ENCODE measurements at regions not wholly inside any gene's neighbourhood (a gene's known extent, or its start where the extent isn't known, plus 50 kb on each side); places are given as distances from the start of the nearest gene placed in this dataset.

DNA sequence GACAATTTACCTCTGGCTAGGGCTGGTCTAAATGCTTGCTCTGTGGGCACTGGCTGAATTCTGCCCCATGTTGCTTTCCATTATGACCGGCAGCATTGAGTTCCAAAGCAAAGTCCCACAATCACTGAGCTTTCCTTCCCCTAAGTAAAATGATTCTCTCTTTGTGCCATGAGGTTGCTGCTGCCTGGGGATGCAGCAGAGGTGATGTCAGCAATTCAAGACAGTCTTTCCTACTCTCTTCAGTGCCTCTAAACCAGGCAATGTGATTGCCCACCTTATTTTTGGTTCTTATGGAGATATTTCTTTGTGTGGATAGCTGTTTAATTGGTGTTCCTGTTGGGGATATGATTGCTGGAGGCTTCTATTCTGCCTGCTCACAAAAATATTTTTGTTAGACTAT is 1043.9 kb upstream of the EPHA7 start:
- Histone ChIP-seq H3K27me3 (replicated peaks in 2 of 5; ENCODE audit: control insufficient read depth in 4 of 5, insufficient read depth in 5 of 5, low read length in 4 of 5) (no peaks in the 10 kb centered on the region), H3K27ac (ENCODE audit: insufficient read depth in 1 of 2, low read depth in 1 of 2, low read length in 2 of 2, poor library complexity in 1 of 2, severe bottlenecking in 2 of 2) (no peak overlapping the region), H3K36me3 (ENCODE audit: control insufficient read depth in 4 of 4, insufficient read depth in 4 of 4, low read length in 3 of 4) (no peaks in the 10 kb centered on the region), H3K4me1 (ENCODE audit: control extremely low read depth in 1 of 4, control insufficient read depth in 4 of 4, insufficient read depth in 4 of 4, low read length in 3 of 4) (no peaks in the 10 kb centered on the region), H3K4me3 (ENCODE audit: control insufficient read depth in 1 of 7, extremely low read depth in 1 of 7, insufficient read depth in 4 of 7, low read depth in 2 of 7, low read length in 6 of 7) (no peak overlapping the region), H3K9me3 (ENCODE audit: control extremely low read depth in 1 of 5, control insufficient read depth in 4 of 5, insufficient read depth in 2 of 5, low read depth in 1 of 5, low read length in 4 of 5) (no peaks in the 10 kb centered on the region)
- DNase-seq: no peak
- 100% methylated on average over 1 of the region's 1 CpG for WGBS (ENCODE audit: insufficient coverage)
- CTCF ChIA-PET: no interaction called here
- POLR2A ChIA-PET: no interaction called here

DNA sequence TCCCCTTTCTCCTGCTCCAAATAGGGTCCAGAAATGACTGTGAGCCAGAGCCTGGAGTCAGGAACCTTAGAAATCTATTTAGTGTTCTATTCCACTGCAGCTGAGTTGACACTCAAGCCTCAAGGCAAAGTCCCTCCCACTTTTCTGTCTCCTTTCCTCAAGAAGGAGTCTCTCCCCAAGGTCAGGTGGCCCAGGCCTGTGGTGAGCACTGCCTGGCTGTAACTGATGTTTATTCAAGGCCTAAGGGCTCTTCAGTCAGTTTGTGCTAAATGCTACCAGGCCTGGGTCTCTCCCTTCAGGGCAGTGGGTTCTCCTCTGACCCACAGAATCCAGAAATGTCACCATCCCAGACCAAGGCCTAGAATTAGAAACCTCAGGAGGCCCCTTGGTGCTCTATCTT is 1042.9 kb upstream of the EPHA7 start:
- Histone ChIP-seq H3K4me1 (ENCODE audit: control extremely low read depth in 1 of 4, control insufficient read depth in 4 of 4, insufficient read depth in 4 of 4, low read length in 3 of 4) (no peaks in the 10 kb centered on the region), H3K36me3 (ENCODE audit: control insufficient read depth in 4 of 4, insufficient read depth in 4 of 4, low read length in 3 of 4) (no peaks in the 10 kb centered on the region), H3K27ac (ENCODE audit: insufficient read depth in 1 of 2, low read depth in 1 of 2, low read length in 2 of 2, poor library complexity in 1 of 2, severe bottlenecking in 2 of 2) (no peak overlapping the region), H3K9me3 (ENCODE audit: control extremely low read depth in 1 of 5, control insufficient read depth in 4 of 5, insufficient read depth in 2 of 5, low read depth in 1 of 5, low read length in 4 of 5) (no peaks in the 10 kb centered on the region), H3K4me3 (ENCODE audit: control insufficient read depth in 1 of 7, extremely low read depth in 1 of 7, insufficient read depth in 4 of 7, low read depth in 2 of 7, low read length in 6 of 7) (no peak overlapping the region), H3K27me3 (replicated peaks in 2 of 5; ENCODE audit: control insufficient read depth in 4 of 5, insufficient read depth in 5 of 5, low read length in 4 of 5) (no peaks in the 10 kb centered on the region)
- ChIA-PET POLR2A (no interaction called here), CTCF (no interaction called here)
- no peak for DNase-seq

DNA sequence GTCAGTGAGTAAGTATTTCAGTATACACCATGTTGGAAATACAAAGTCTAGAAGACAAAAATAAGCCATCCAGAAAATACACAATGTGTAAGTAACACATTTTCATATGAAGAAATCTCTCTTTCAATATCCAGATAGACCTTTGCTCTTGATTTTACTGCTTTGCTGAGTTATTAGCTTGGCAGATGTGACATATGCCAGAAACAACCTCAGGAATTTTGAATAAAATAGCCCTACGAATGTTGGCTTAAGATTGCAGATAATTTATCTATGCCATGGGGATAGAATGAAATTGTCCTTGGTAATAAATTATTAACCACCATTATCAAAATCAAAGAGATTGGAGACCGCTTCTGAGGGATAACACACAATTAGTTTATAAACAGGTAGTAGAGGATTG is 1036.9 kb upstream of the EPHA7 start:
- Histone ChIP-seq H3K27ac (ENCODE audit: insufficient read depth in 1 of 2, low read depth in 1 of 2, low read length in 2 of 2, poor library complexity in 1 of 2, severe bottlenecking in 2 of 2) (no peak overlapping the region), H3K9me3 (ENCODE audit: control extremely low read depth in 1 of 5, control insufficient read depth in 4 of 5, insufficient read depth in 2 of 5, low read depth in 1 of 5, low read length in 4 of 5) (no peaks in the 10 kb centered on the region), H3K4me3 (ENCODE audit: control insufficient read depth in 1 of 7, extremely low read depth in 1 of 7, insufficient read depth in 4 of 7, low read depth in 2 of 7, low read length in 6 of 7) (no peak overlapping the region), H3K27me3 (replicated peaks in 2 of 5; ENCODE audit: control insufficient read depth in 4 of 5, insufficient read depth in 5 of 5, low read length in 4 of 5) (no peaks in the 10 kb centered on the region), H3K36me3 (ENCODE audit: control insufficient read depth in 4 of 4, insufficient read depth in 4 of 4, low read length in 3 of 4) (no peaks in the 10 kb centered on the region), H3K4me1 (ENCODE audit: control extremely low read depth in 1 of 4, control insufficient read depth in 4 of 4, insufficient read depth in 4 of 4, low read length in 3 of 4) (no peaks in the 10 kb centered on the region)
- DNase-seq: no peak
- ChIA-PET CTCF (no interaction called here), POLR2A (no interaction called here)
- no CpG with 5 or more reads among the region's 2 CpGs for WGBS (ENCODE audit: insufficient coverage)

DNA sequence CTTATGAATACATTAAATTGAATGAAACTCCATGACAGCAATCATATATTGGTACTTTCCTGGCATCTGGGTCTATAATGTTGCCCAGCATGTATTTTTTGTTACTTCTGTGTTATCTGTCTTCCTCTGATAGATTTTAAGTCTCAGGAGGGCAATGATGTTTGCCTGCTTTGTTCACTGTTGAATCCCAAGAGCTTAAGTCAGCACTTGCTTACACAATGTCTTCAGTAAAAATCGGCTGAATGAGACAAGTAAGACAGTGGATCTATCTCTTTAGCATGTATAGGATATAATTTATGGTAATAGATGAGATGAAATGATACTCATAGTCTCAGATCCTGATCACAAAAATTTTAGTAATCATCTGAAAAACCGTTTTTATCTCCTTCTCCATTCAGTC is 1034.9 kb upstream of the EPHA7 start:
- WGBS (ENCODE audit: insufficient coverage): no CpG with 5 or more reads among the region's 2 CpGs
- H3K36me3 ChIP-seq (ENCODE audit: control insufficient read depth in 4 of 4, insufficient read depth in 4 of 4, low read length in 3 of 4): no peaks in the 10 kb centered on the region
- no peak for DNase-seq
- H3K4me3 ChIP-seq (ENCODE audit: control insufficient read depth in 1 of 7, extremely low read depth in 1 of 7, insufficient read depth in 4 of 7, low read depth in 2 of 7, low read length in 6 of 7): no peak overlapping the region
- no peaks in the 10 kb centered on the region for H3K9me3 ChIP-seq (ENCODE audit: control extremely low read depth in 1 of 5, control insufficient read depth in 4 of 5, insufficient read depth in 2 of 5, low read depth in 1 of 5, low read length in 4 of 5)
- H3K27me3 ChIP-seq (replicated peaks in 2 of 5; ENCODE audit: control insufficient read depth in 4 of 5, insufficient read depth in 5 of 5, low read length in 4 of 5): no peaks in the 10 kb centered on the region
- H3K4me1 ChIP-seq (ENCODE audit: control extremely low read depth in 1 of 4, control insufficient read depth in 4 of 4, insufficient read depth in 4 of 4, low read length in 3 of 4): no peaks in the 10 kb centered on the region
- POLR2A ChIA-PET: no interaction called here
- CTCF ChIA-PET: no interaction called here
- H3K27ac ChIP-seq (ENCODE audit: insufficient read depth in 1 of 2, low read depth in 1 of 2, low read length in 2 of 2, poor library complexity in 1 of 2, severe bottlenecking in 2 of 2): no peak overlapping the region

DNA sequence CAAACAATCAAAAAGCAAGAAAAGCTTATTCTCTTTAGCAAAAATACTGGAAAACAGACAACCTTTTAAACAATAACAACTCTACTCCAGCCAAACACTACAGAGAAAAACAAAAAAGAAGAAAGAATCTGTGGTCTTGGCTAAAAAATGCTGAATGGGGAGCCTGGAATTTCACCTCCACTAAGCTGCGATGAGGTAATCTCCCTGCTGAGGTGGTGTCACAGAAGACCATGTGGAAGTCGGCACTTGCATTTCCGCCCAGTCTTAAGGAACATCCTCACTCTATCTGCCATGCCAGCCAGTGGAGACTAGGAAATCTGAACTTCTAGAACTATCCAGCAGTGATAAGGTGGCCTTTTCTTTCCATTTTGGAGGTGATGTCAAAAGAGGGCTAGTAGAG is 1026.8 kb upstream of the EPHA7 start:
- ChIA-PET CTCF (no interaction called here), POLR2A (no interaction called here)
- 94% methylated on average over 3 of the region's 3 CpGs for WGBS (ENCODE audit: insufficient coverage)
- Histone ChIP-seq H3K9me3 (ENCODE audit: control extremely low read depth in 1 of 5, control insufficient read depth in 4 of 5, insufficient read depth in 2 of 5, low read depth in 1 of 5, low read length in 4 of 5) (no peaks in the 10 kb centered on the region), H3K36me3 (ENCODE audit: control insufficient read depth in 4 of 4, insufficient read depth in 4 of 4, low read length in 3 of 4) (no peaks in the 10 kb centered on the region), H3K27me3 (replicated peaks in 2 of 5; ENCODE audit: control insufficient read depth in 4 of 5, insufficient read depth in 5 of 5, low read length in 4 of 5) (no peaks in the 10 kb centered on the region), H3K4me1 (ENCODE audit: control extremely low read depth in 1 of 4, control insufficient read depth in 4 of 4, insufficient read depth in 4 of 4, low read length in 3 of 4) (no peaks in the 10 kb centered on the region), H3K4me3 (ENCODE audit: control insufficient read depth in 1 of 7, extremely low read depth in 1 of 7, insufficient read depth in 4 of 7, low read depth in 2 of 7, low read length in 6 of 7) (no peak overlapping the region), H3K27ac (ENCODE audit: insufficient read depth in 1 of 2, low read depth in 1 of 2, low read length in 2 of 2, poor library complexity in 1 of 2, severe bottlenecking in 2 of 2) (no peak overlapping the region)
- no peak for DNase-seq

DNA sequence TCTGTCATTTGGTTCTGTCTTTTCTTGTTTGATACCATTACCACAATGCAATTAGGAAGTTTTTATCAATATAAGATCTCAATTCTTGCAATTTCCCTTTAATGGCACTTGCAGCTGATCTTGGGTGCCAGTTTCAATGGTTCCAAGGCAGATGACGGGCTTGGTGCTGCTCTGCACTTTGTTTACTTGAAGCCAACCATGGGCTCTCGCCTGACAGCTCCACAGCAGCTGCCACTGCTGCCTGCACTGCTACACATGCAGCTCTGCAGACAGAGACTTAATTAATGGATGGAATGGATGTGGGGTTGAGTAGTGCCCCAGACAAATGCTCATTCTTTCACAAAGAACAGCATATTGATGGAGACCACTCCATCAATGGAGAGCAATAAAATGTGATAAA is 1024.3 kb upstream of the EPHA7 start:
- no peak overlapping the region for H3K4me3 ChIP-seq (ENCODE audit: control insufficient read depth in 1 of 7, extremely low read depth in 1 of 7, insufficient read depth in 4 of 7, low read depth in 2 of 7, low read length in 6 of 7)
- no peaks in the 10 kb centered on the region for H3K9me3 ChIP-seq (ENCODE audit: control extremely low read depth in 1 of 5, control insufficient read depth in 4 of 5, insufficient read depth in 2 of 5, low read depth in 1 of 5, low read length in 4 of 5)
- WGBS (ENCODE audit: insufficient coverage): 86% methylated on average over 1 of the region's 2 CpGs
- H3K27ac ChIP-seq (ENCODE audit: insufficient read depth in 1 of 2, low read depth in 1 of 2, low read length in 2 of 2, poor library complexity in 1 of 2, severe bottlenecking in 2 of 2): no peak overlapping the region
- CTCF ChIA-PET: interaction anchor here (1.0 kb wide), 1 partner anchor 35 kb away, joined by 3 read pairs; no protein-coding TSS in a partner anchor
- no peaks in the 10 kb centered on the region for H3K4me1 ChIP-seq (ENCODE audit: control extremely low read depth in 1 of 4, control insufficient read depth in 4 of 4, insufficient read depth in 4 of 4, low read length in 3 of 4)
- POLR2A ChIA-PET: no interaction called here
- DNase-seq: no peak
- H3K27me3 ChIP-seq (replicated peaks in 2 of 5; ENCODE audit: control insufficient read depth in 4 of 5, insufficient read depth in 5 of 5, low read length in 4 of 5): no peaks in the 10 kb centered on the region
- H3K36me3 ChIP-seq (ENCODE audit: control insufficient read depth in 4 of 4, insufficient read depth in 4 of 4, low read length in 3 of 4): no peaks in the 10 kb centered on the region

DNA sequence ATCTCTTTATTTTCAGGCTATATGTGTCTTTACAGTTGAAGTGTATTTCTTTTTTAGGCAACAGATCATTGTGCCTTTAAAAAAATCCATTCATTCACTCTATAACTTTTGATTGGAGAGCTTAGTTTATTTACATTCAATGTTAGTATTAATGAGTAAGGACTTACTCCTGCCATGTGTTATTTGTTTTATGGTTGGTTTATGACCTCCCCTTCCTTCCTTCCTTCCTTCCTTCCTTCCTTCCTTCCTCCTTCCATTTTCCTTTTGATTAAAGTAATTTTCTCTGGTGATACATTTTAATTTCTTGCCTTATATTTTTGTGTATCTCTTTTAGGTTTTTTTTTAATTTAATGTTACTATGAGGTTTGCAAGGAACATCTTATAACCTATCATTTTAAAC is 1005.3 kb upstream of the EPHA7 start:
- Histone ChIP-seq H3K36me3 (ENCODE audit: control insufficient read depth in 4 of 4, insufficient read depth in 4 of 4, low read length in 3 of 4) (no peaks in the 10 kb centered on the region), H3K27ac (ENCODE audit: insufficient read depth in 1 of 2, low read depth in 1 of 2, low read length in 2 of 2, poor library complexity in 1 of 2, severe bottlenecking in 2 of 2) (no peak overlapping the region), H3K9me3 (ENCODE audit: control extremely low read depth in 1 of 5, control insufficient read depth in 4 of 5, insufficient read depth in 2 of 5, low read depth in 1 of 5, low read length in 4 of 5) (no peaks in the 10 kb centered on the region), H3K27me3 (replicated peaks in 2 of 5; ENCODE audit: control insufficient read depth in 4 of 5, insufficient read depth in 5 of 5, low read length in 4 of 5) (no peaks in the 10 kb centered on the region), H3K4me3 (ENCODE audit: control insufficient read depth in 1 of 7, extremely low read depth in 1 of 7, insufficient read depth in 4 of 7, low read depth in 2 of 7, low read length in 6 of 7) (no peak overlapping the region), H3K4me1 (ENCODE audit: control extremely low read depth in 1 of 4, control insufficient read depth in 4 of 4, insufficient read depth in 4 of 4, low read length in 3 of 4) (no peaks in the 10 kb centered on the region)
- ChIA-PET CTCF (no interaction called here), POLR2A (no interaction called here)
- no peak for DNase-seq

DNA sequence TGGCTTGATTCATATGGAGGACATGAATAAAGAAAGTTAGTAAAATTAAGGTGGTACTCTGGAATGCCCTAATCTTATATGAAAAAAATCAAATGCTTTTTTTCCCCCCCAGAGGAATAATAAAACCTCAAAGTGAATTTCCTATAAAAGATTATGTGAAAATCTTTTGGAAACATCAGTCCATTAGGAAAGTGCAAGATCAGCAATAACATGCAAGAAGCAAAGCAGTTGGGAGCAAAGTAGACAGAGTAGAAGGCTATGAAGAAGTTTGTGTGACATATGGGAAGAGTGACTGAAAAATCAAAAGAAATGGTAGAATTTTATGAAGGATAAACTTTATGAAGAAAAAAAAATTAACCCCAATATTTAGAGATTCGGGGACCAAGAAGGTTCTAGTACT is 998.0 kb upstream of the EPHA7 start:
- no peaks in the 10 kb centered on the region for H3K4me1 ChIP-seq (ENCODE audit: control extremely low read depth in 1 of 4, control insufficient read depth in 4 of 4, insufficient read depth in 4 of 4, low read length in 3 of 4)
- no peaks in the 10 kb centered on the region for H3K27me3 ChIP-seq (replicated peaks in 2 of 5; ENCODE audit: control insufficient read depth in 4 of 5, insufficient read depth in 5 of 5, low read length in 4 of 5)
- no peak overlapping the region for H3K27ac ChIP-seq (ENCODE audit: insufficient read depth in 1 of 2, low read depth in 1 of 2, low read length in 2 of 2, poor library complexity in 1 of 2, severe bottlenecking in 2 of 2)
- DNase-seq: no peak
- CTCF ChIA-PET: no interaction called here
- WGBS (ENCODE audit: insufficient coverage): no CpG with 5 or more reads among the region's 1 CpG
- no peaks in the 10 kb centered on the region for H3K36me3 ChIP-seq (ENCODE audit: control insufficient read depth in 4 of 4, insufficient read depth in 4 of 4, low read length in 3 of 4)
- no peaks in the 10 kb centered on the region for H3K9me3 ChIP-seq (ENCODE audit: control extremely low read depth in 1 of 5, control insufficient read depth in 4 of 5, insufficient read depth in 2 of 5, low read depth in 1 of 5, low read length in 4 of 5)
- no peak overlapping the region for H3K4me3 ChIP-seq (ENCODE audit: control insufficient read depth in 1 of 7, extremely low read depth in 1 of 7, insufficient read depth in 4 of 7, low read depth in 2 of 7, low read length in 6 of 7)
- POLR2A ChIA-PET: no interaction called here

Data from common myeloid progenitor, CD34-positive (primary cell).